ENCODE measurements at regions not wholly inside any gene's neighbourhood (a gene's known extent, or its start where the extent isn't known, plus 50 kb on each side); places are given as distances from the start of the nearest gene placed in this dataset.

- in situ Hi-C loops (cut with HindIII; ENCODE audit: low pct_unique_long_range_greater_than_20kb, low sequenced_read_pairs), result no loop called here
- DNase-seq (ENCODE audit: low read depth), result no peak
Measured at GRCh38 chr2:177335917-177336450, 56.6 kb upstream of the AGPS start.

DNA sequence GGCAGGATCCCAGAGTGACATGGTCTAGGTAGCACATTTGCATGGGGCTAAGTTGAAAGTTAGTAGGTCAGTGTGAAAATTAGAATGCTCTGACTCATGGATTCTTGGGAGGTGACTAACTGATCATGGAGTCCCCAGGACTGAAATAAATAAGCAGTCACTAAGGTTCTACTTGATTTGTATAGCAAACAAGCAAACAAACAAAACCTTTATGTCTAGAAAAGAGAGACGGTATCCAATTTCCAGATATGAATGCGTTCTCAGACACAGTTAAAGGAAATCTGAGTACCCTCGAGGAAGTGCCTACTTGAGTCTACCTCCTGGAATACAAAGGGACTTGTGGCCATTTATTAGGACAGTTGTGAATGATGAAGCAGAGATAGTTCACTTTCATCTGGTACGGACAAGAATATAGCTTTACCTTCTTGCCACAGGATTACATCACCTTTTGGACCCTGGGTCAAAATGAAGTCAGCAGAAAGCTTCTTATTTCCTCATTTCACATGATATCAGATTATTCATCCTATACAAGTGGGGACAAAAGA lies 54.3 kb upstream of the AGPS start:
- in situ Hi-C loops (cut with HindIII; ENCODE audit: low pct_unique_long_range_greater_than_20kb, low sequenced_read_pairs), result no loop called here

DNA sequence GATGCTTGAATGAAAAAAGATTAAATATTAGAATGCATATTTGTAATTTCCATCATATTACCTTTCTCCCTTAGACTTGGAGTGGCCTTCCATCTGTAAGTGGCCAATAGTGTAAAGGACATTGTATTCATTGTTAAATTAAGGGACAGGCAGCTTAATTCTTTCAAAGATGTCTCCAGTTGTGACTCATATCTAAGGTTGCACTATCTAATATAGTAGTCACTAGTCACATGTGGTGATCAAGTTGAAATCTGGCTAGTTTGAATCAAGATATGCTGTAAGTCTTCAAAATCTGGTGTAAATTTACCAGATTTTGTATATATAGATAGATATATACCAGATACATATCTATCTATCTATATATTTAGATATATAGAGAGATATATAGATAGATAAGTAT lies 52.4 kb upstream of the AGPS start:
- in situ Hi-C loops (cut with HindIII; ENCODE audit: low pct_unique_long_range_greater_than_20kb, low sequenced_read_pairs), result no loop called here
- no peak for DNase-seq (ENCODE audit: low read depth)

More for the DNA sequence above, 54.3 kb upstream of the AGPS start:
- DNase-seq (ENCODE audit: low read depth), result peak; percentile 83

- no peak for DNase-seq (ENCODE audit: low read depth)
- in situ Hi-C loops (cut with HindIII; ENCODE audit: low pct_unique_long_range_greater_than_20kb, low sequenced_read_pairs), result no loop called here
Measured at GRCh38 chr2:177342736-177343135, 49.8 kb upstream of the AGPS start.
